ENCODE measurements at regions not wholly inside any gene's neighbourhood (a gene's known extent, or its start where the extent isn't known, plus 50 kb on each side); places are given as distances from the start of the nearest gene placed in this dataset.
A peak's percentile ranks its signal among the peaks of the same experiment; 100 is the strongest.

DNA sequence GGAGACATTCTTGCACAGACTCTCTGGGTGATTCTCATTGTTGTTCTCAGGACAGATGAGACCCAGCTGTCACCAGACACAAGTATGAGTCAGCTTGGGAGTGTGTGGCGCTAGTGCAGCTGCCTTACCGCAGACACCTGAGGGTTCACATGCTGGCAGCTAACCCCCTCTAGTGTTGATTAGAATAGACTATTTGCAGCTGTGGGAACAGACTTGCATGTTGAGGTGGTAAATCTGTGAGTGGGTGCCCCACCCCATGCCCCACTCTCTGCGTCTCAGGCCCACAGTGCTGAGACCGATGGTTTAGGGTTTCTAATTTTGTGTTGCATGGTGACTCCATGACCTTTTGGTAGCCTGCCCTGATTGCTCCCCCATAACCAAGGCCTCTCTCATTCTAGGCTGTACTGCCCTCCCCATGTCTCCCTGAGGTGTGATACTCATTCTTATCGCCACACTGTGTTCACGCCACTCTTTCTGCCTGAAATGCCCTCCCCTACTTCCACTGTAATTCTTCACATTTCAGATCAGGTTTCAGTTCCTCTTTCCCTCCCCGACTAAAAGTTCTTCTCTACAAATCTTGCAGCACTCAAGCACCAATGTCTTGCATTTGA, 73.7 kb upstream of the KIRREL3 start:
- no peak for DNase-seq

DNA sequence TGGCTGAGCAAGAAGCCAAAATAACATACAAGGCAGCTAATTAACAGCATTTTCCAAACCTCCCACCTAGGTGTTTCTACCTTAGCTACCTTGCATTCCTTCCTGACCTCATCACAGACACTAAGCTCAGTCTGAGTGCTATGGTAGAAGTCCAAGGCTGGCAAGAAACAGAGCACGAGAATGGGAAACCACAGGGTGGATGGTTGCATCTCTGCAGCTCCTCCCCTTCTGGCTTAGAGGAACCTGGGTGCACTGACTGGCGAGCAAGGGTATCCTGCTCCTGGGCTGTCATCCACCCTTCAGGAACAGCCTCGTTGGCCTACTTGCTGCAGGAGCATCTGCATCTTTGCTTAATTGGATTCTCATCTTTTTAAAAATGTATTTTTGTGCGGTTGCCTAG, 73.1 kb upstream of the KIRREL3 start:
- DNase-seq, result no peak

DNA sequence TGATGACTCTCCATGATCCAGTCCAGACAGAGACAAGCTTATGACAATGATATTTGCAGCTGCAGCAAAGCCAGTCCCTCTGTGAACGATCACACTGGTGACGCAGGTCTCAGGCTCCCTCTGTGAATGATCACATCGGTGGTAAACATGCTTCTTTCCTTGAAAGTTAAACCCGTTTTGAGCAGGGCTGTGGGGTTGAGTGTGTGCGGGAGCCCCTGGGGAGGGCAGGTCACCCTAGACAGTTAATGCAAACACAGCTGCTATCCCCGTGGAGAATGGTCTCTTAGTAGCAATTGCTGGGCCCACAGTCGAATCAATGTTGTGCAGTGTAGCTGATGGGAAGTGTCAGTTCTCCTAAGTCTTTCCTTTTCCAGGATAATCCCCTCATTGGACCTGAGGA, 71.0 kb upstream of the KIRREL3 start:
- DNase-seq, result no peak

DNA sequence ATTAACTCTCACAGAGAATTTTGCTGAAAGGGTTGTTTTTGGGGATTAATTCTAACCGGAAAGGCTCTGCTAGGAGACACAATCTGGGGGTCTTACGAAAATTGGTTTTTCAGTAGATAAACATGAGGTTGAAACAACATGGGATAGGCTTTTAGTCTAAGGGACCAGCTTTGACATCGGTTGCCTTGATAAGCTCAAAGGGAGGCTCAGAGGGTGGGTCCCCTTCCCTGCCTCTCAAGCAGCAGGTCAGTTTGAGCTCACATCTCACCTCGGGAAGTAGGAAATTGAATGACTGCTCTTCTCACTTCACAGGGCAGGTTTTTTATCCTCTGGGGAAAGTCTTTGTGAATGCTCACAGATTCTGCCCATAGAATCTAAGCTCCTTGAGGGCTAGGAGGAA, 70.2 kb upstream of the KIRREL3 start:
- no peak for DNase-seq

DNA sequence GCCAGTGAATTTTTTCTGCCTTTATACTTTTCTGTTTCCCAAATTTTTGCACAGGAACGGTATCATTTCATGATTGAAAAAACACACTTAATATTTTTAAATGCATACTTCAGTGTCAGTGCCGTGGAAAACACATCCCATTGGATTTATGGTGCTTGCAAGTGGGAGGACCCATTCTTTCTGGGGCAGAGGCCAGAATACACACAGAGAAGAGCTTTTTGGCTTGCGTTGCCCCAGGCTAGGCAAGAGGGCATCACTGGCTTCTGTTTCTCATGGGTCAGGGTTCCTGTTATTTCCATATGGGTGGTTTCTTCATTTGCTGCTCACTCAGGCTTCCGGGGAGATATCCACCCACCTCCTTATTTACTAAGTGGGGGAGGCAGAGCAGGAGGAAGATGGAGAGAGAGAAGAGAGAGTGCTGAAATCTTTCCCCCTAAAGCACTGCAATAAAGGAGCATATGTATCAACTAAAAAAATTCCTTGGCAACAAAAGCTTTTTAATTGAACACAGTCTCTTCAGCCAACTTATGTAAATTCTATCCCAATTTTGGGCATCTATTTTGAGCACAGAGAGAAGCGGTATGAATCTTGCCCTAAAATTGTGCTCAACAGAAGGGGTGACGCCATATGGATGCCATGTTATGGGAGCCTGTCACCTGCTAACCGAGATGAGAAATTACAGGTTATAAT, 66.0 kb upstream of the KIRREL3 start:
- no peak for DNase-seq

DNA sequence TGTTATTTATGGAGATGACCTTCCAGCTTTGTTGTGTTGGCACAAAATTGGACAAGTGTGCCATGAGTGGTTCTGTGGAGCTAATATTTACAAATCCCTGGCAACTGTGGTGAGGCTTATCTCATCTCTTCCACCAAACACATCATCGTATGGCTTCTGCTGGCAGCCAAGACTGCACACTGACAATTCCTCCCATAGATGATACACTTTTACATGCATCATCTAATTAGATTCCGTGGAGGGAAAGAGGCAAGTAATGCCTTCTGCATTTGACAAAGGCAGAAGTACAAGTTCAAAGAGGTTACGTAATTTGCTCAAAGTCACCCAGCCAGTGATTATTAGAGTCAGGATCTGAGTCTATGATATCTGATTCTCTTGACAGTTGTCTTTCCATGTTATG, 62.7 kb upstream of the KIRREL3 start:
- DNase-seq, result no peak

DNA sequence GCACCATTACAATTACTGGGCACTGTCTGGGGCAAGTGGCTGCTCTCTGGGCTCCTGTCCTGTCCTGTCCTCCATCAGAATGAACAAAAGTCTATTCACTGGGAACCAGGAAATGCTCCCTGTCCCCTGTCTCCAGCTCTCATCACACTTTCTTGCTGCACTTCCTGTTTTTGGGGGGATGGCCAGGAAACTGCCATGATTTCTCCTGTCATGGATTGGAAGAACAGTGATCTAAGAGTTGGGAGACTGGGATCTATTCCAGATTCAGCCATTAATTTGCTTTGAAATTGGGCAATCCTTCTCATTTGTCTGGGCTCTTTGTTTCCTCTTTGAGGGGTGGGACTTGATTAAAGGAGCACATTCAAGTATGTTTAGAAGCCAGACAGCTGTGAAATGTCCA, 61.4 kb upstream of the KIRREL3 start:
- no peak for DNase-seq

DNA sequence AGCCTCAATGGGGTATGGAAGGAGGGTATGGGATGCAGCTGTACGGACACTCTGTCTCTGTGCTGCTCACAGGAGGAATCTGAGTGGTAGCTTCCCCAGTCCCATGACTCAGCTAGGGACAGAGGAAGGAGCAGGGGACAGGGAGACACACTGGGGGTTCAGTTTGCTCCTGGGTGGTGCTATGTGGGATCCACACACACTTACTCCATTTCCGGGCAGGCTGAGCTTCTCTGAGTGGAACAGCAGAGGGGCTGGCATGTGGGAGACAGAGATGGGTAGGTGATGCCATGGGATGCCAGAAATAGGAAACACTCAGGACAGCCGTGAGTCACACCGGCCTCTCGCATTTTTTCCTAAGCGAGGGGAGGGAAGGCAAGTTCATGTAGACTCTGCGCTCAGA, 59.2 kb upstream of the KIRREL3 start:
- DNase-seq, result no peak

DNA sequence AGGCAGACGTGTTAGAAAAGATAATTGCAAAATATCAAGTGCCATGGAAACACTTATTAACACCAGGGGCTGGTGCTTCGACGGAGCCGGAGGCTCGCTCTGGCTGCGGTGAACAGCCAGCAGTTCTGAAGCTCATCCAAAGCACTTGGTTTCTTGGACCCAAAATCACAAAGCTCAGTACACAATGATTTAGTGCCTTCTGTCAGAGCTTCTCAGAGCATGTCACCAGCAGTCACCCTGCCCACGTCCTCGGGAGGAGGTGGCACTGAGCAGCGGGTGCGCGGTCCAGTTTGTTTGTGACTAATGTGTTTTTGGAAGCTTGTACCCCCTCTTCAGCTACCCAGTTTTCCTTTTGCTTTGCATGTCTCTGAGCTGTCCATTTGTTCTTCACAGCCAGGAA, 58.7 kb upstream of the KIRREL3 start:
- no peak for DNase-seq

DNA sequence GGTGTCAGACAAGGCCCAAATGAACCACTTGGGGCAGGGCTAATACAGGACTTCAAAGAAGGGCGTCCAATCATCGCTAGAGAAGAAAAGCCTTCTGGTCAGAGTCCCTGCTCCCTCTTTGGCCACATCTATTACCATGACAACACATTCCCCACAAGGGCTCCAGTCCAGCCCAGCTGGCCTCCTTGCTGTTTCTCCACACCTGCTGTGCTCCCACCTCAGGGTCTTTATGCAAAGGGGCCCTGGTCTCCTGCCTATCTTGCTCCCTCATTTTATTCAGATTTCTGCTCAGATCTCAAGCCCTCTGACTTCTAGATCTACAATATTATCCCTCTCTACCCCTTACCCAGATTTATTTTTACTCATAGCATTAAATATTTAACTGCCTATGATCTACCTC, 58.0 kb upstream of the KIRREL3 start:
- no peak for DNase-seq

DNA sequence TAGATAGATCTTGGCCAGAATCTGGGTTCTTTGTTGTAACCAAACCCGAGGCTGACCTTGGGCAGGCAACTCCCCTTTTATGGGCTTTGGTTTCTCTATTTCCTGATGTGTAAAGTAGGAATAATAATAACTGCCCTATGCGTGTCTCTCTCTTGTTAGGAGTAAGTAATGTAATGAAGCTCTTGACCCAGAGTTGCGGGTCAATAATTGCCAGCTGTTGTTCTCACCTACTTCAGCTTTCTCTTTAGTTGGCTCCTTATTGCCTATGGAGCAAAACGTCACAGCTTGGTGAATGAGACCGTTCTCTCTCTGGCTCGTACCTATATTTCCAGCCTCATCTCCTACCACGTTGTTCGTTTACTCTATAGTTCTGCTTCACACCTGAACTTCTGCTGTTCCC, 56.6 kb upstream of the KIRREL3 start:
- no peak for DNase-seq

DNA sequence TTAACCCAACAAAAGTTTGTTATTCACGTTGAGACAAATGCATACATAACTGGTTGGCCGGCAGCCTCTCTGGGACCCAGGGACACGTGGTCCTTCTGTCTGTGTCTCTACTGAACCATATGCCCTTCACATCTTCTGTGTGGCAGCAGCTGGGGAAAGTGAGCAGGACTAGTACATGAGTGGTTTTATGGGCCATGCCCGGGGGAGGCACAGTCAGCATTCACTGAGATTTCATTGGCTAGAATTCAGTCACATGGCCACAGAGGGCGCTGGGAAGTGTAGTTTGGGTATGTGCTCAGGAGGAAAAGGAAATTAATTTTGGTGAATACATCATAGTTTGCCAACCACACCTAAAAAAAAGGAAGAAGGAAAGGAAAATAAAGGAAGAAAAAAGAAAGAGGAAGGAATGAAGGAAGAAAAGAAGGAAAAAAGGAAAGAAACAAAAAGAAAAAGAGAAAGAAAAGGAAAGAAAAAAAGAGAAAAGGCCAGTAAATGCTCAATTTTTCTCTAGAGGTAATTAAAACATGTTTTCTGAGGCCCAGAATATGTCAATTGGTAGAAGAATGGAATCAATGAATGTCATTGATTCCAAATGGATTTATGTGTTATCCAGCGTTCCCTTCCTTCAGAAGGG, 55.9 kb upstream of the KIRREL3 start:
- DNase-seq, result no peak

DNA sequence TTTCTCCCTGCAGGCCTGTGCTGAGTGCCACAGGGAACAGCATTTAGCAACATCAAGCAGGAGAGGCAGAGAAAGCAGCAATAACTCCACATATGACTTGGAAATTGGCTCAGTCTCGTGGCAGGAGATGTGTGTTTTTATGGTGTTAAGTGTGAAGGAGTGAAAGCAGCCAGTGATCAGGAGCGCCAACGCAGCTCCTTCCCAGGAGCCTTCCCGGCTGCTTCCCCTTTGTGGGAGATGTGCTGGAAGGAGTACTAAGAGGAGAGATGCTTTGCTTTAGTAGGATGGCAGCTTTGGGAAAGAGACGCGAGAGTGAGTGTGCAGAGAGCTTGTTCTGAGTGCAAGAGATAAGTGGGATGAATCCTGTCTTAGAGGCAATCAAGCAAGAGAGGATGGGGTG, 54.7 kb upstream of the KIRREL3 start:
- DNase-seq, result no peak

DNA sequence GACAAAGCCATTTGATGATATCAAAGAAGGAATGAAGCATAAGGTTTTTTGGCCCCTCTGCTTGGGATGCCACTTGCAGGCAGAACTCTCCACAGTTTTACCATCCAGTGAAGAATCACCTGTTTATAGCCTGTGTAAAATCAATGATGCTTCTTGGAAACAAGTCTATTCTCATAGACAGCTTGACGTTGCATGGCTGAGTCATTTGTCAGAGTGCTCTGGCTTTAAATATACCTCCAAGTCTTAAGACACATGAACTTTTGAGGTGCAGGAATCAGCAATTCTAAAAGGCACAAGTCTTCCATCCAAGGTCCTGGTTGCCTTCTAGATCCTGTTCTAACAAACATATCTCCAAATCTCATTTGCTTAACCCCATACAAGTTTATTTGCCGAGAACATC, 53.6 kb upstream of the KIRREL3 start:
- no peak for DNase-seq

DNA sequence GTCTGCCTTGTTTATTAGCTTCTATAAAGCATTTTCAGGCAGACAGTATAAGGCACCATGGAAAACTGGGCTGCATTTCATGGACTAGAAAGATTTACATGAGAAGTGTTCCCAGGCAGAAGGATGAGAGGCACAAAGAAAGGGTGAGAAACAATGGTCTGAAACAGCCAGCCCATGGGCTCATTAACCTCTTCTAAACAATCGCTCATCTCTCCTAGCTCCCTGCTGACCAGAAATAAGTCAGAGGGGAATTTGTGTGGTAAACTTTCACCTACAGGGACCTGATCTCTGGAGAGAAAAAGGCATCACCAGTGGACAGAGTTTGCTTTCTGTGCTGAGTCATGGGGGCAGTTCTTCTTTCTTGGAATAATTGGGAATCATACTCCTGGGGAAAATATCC, 51.8 kb upstream of the KIRREL3 start:
- DNase-seq, result peak; percentile 11

Measured in T1000 (cell line).